ENCODE measurements at regions not wholly inside any gene's neighbourhood (a gene's known extent, or its start where the extent isn't known, plus 50 kb on each side); places are given as distances from the start of the nearest gene placed in this dataset.
A peak's percentile ranks its signal among the peaks of the same experiment; 100 is the strongest.

DNA sequence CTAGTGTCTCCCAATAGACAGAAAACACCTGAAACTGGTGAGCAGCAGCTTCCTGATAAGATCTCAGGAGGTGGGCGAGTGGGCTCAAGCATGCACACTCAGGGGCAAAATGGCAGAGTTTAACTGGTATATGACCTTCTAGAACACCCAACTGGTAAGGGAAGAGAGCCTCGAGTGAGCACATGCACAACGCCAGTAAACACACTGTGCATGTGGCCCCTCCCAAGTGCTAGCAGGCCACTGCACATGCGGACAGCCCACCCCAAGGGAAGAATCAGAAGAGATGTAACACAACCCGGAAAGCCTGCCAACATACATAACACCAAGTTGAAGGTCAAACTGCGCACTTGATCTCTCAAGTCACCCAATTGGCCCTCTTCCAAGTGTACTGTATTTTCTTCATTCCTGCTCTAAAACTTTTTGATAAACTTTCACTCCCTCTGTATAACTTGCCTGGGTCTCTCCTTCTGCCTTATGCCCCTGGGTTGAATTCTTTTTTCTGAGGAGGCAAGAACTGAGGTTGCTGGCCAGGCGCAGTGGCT, 138.2 kb downstream of the GLUL start:
- H3K23ac ChIP-seq (ENCODE audit: insufficient read length, low read depth, low read length), result no peak overlapping the region
- WGBS (ENCODE audit: extremely low coverage, insufficient read length, low lambda C conversion rate), result no CpG with 5 or more reads among the region's 7 CpGs
- no peak overlapping the region for H3K56ac ChIP-seq (ENCODE audit: insufficient read length, low read depth, low read length)
- H2BK12ac ChIP-seq (ENCODE audit: insufficient read length, low read depth, low read length), result no peak overlapping the region
- no peaks in the 10 kb centered on the region for H3K9me3 ChIP-seq (ENCODE audit: control insufficient read depth, low read depth, low read length)
- no peak overlapping the region for H2AFZ ChIP-seq (ENCODE audit: low read length)
- no peak overlapping the region for H2BK20ac ChIP-seq (ENCODE audit: low read depth, low read length, poor library complexity, severe bottlenecking)
- H3K4me2 ChIP-seq (ENCODE audit: insufficient read depth, insufficient read length, low read length), result no peak overlapping the region
- no peak overlapping the region for H2BK15ac ChIP-seq (ENCODE audit: low read depth, low read length)
- H3K9ac ChIP-seq (ENCODE audit: extremely low read depth, insufficient read length, low read length), result no peak overlapping the region
- H3K14ac ChIP-seq (ENCODE audit: insufficient read depth, low read length), result no peak overlapping the region
- H4K5ac ChIP-seq (ENCODE audit: insufficient read length, low read depth, low read length), result no peak overlapping the region
- no peak overlapping the region for H3K27ac ChIP-seq (ENCODE audit: insufficient read length, low read depth, low read length)
- no peaks in the 10 kb centered on the region for H3K23me2 ChIP-seq (ENCODE audit: insufficient read length, low read depth, low read length, poor library complexity, severe bottlenecking)
- no peaks in the 10 kb centered on the region for H3K79me1 ChIP-seq (ENCODE audit: insufficient read depth, low read depth, low read length, poor library complexity, severe bottlenecking)
- no peak for DNase-seq
- no peak overlapping the region for H2AK5ac ChIP-seq (ENCODE audit: insufficient read length, low read length)
- no peaks in the 10 kb centered on the region for H3K36me3 Mint-ChIP-seq (ENCODE audit: insufficient read depth in 1 of 3, low read depth in 3 of 3)
- H2BK120ac ChIP-seq (ENCODE audit: low read depth, low read length, poor library complexity, severe bottlenecking), result no peak overlapping the region
- no peaks in the 10 kb centered on the region for H3K4me1 ChIP-seq (ENCODE audit: insufficient read depth, low read length)
- TF ChIP-seq, protein P1, sequence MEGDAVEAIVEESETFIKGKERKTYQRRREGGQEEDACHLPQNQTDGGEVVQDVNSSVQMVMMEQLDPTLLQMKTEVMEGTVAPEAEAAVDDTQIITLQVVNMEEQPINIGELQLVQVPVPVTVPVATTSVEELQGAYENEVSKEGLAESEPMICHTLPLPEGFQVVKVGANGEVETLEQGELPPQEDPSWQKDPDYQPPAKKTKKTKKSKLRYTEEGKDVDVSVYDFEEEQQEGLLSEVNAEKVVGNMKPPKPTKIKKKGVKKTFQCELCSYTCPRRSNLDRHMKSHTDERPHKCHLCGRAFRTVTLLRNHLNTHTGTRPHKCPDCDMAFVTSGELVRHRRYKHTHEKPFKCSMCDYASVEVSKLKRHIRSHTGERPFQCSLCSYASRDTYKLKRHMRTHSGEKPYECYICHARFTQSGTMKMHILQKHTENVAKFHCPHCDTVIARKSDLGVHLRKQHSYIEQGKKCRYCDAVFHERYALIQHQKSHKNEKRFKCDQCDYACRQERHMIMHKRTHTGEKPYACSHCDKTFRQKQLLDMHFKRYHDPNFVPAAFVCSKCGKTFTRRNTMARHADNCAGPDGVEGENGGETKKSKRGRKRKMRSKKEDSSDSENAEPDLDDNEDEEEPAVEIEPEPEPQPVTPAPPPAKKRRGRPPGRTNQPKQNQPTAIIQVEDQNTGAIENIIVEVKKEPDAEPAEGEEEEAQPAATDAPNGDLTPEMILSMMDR (conservative IDR thresholded peaks at IDR 0.05), result no peak
- H4K91ac ChIP-seq (ENCODE audit: insufficient read length, low read depth, low read length), result no peak overlapping the region
- H3K4me3 Mint-ChIP-seq, result no peak overlapping the region
- no peak overlapping the region for H2BK5ac ChIP-seq (ENCODE audit: insufficient read length, low read length)
- H3K4ac ChIP-seq (ENCODE audit: low read depth, low read length), result no peak overlapping the region
- H3K9me3 Mint-ChIP-seq, result no peaks in the 10 kb centered on the region
- no peak overlapping the region for H3T11ph ChIP-seq (ENCODE audit: low read length)
- no peak overlapping the region for H3K18ac ChIP-seq (ENCODE audit: insufficient read length, low read depth, low read length)
- no peak overlapping the region for H4K8ac ChIP-seq (replicated peaks; ENCODE audit: insufficient read length, low read depth, low read length)
- H3K79me2 ChIP-seq (ENCODE audit: insufficient read depth, low read length), result no peaks in the 10 kb centered on the region
- no peaks in the 10 kb centered on the region for H3K27me3 ChIP-seq (ENCODE audit: insufficient read depth, low read length)
- no peaks in the 10 kb centered on the region for H3K27me3 Mint-ChIP-seq (ENCODE audit: low read depth)
- H4K20me1 ChIP-seq (ENCODE audit: control insufficient read depth, insufficient read depth, insufficient read length), result no peaks in the 10 kb centered on the region
- H3K4me1 Mint-ChIP-seq, result peaks cover 2 to 4% of the 10 kb centered on the region in 2 experiments; a peak in 2 of 4 replicates
- peak overlapping the region in 1 of 3 experiments; percentile 70; a peak in 2 of 7 replicates for H3K27ac Mint-ChIP-seq

Measured in H9 (cell line).